Gastrocnemius medialis (tissue), 4 donors: ENCODE measurements at regions not wholly inside any gene's neighbourhood (a gene's known extent, or its start where the extent isn't known, plus 50 kb on each side); places are given as distances from the start of the nearest gene placed in this dataset.

Experiments
- ATAC-seq, 2 donors: fragments of 150-250 bp; one replicate each; pipeline ENCODE4 v1.9.1; 2016
- DNase-seq, 2 donors: peaks; one replicate each; pipeline ENCODE4 v3.0.0-alpha.2; 2019
- H3K27ac ChIP-seq, 4 donors: fragments of 200-600 bp; sonication (generic); 1 replicate in 1 of 4; 2 replicates in 3 of 4; pipeline ENCODE4 v1.5.1; 2016 to 2018; ENCODE audit warnings: mild to moderate bottlenecking in 2 of 4, moderate library complexity in 1 of 4
- H3K27me3 ChIP-seq, 3 donors: fragments of 200-600 bp; sonication (generic) in 2 of 3; 1 replicate in 1 of 3; 2 replicates in 2 of 3; pipeline versions ENCODE4 v1.5.1 to v1.6.0; 2016 to 2019; ENCODE audit warnings: mild to moderate bottlenecking in 1 of 3, moderate library complexity in 1 of 3
- H3K36me3 ChIP-seq, 2 donors: fragments of 200-600 bp; sonication (generic) in 1 of 2; one replicate each; pipeline ENCODE4 v1.5.1; 2017 to 2018
- H3K4me1 ChIP-seq, 2 donors: fragments of 200-600 bp; sonication (generic) in 1 of 2; one replicate each; pipeline ENCODE4 v1.5.1; 2016 to 2017; ENCODE audit warnings: mild to moderate bottlenecking in 2 of 2
- H3K4me3 ChIP-seq, 4 donors: fragments of 200-600 bp; sonication (generic) in 3 of 4; 1 replicate in 1 of 4; 2 replicates in 3 of 4; pipeline ENCODE4 v1.5.1; 2016 to 2019; ENCODE audit warnings: mild to moderate bottlenecking in 2 of 4
- H3K9me3 ChIP-seq, 3 donors: fragments of 200-600 bp; sonication (generic) in 2 of 3; 1 replicate in 1 of 3; 2 replicates in 2 of 3; pipeline ENCODE4 v1.5.1; 2016 to 2019
- CTCF ChIP-seq, 5 experiments: fragments of 450-650 bp in 3 of 5; fragments of 200-600 bp in 2 of 5; sonication (generic) in 2 of 5; IDR thresholded peaks in 4 of 5; conservative IDR thresholded peaks in 1 of 5; 1 replicate in 4 of 5; 2 replicates in 1 of 5; pipeline ENCODE4 v1.5.1; 2016 to 2019; ENCODE audit warnings: antibody characterized with exemption in 5 of 5, mild to moderate bottlenecking in 3 of 5, moderate library complexity in 3 of 5
- POLR2A ChIP-seq, 2 donors: fragments of 450-650 bp; IDR thresholded peaks; one replicate each; pipeline ENCODE4 v1.6.1; 2017; ENCODE audit warnings: antibody characterized with exemption in 2 of 2, mild to moderate bottlenecking in 2 of 2, moderate library complexity in 2 of 2
- in situ Hi-C, 4 donors: fragments of 200-750 bp; cut with MboI; loops; one replicate each; pipeline versions ENCODE4 v1.15.0 to v1.8.0; 2017; ENCODE audit warnings: low sequenced_read_pairs in 4 of 4
- intact Hi-C: fragments of 100-400 bp; cut with DNase I; formaldehyde crosslinking; loops from one replicate; pipeline ENCODE4 v1.15.1; 2023; ENCODE audit warnings: low total_unique reads

GRCh38 chrX:116292183-116292582 is 121.6 kb downstream of the AGTR2 start:
- DNase-seq (no peak), ATAC-seq (no peak)
- Histone ChIP-seq H3K27ac (no peak overlapping the region), H3K27me3 (no peaks in the 10 kb centered on the region), H3K4me1 (no peaks in the 10 kb centered on the region), H3K36me3 (no peaks in the 10 kb centered on the region), H3K9me3 (no peaks in the 10 kb centered on the region), H3K4me3 (no peak overlapping the region)
- intact Hi-C loops (no loop called here), in situ Hi-C loops (no loop called here)
- no peak for TF ChIP-seq CTCF (IDR thresholded peaks at IDR 0.05 in 4 of 5, conservative IDR thresholded peaks at IDR 0.05 in 1 of 5)
- TF ChIP-seq POLR2A (IDR thresholded peaks at IDR 0.05) = no peak

GRCh38 chrX:116298956-116299355 is 128.4 kb downstream of the AGTR2 start:
- Histone ChIP-seq H3K36me3 (no peaks in the 10 kb centered on the region), H3K4me3 (no peak overlapping the region), H3K27ac (no peak overlapping the region), H3K4me1 (no peaks in the 10 kb centered on the region), H3K27me3 (no peaks in the 10 kb centered on the region), H3K9me3 (no peaks in the 10 kb centered on the region)
- in situ Hi-C loops = no loop called here
- TF ChIP-seq CTCF (IDR thresholded peaks at IDR 0.05 in 4 of 5, conservative IDR thresholded peaks at IDR 0.05 in 1 of 5) (no peak), POLR2A (IDR thresholded peaks at IDR 0.05) (no peak)
- ATAC-seq = no peak
- intact Hi-C loops = no loop called here
- no peak for DNase-seq

- Histone ChIP-seq H3K4me3 (no peak overlapping the region), H3K27me3 (peaks cover 0 to 2% (median 0%) of the 10 kb centered on the region in 3 donors), H3K4me1 (no peaks in the 10 kb centered on the region), H3K36me3 (no peaks in the 10 kb centered on the region), H3K9me3 (no peaks in the 10 kb centered on the region), H3K27ac (no peak overlapping the region)
- TF ChIP-seq POLR2A (IDR thresholded peaks at IDR 0.05) (no peak), CTCF (IDR thresholded peaks at IDR 0.05 in 4 of 5, conservative IDR thresholded peaks at IDR 0.05 in 1 of 5) (no peak)
- in situ Hi-C loops (no loop called here), intact Hi-C loops (no loop called here)
- DNase-seq = no peak
- no peak for ATAC-seq
These were observed 130.2 kb upstream of the SLC6A14 start for GRCh38 chrX:116306218-116306617.

- no peak overlapping the region for H3K27ac ChIP-seq
- TF ChIP-seq CTCF (IDR thresholded peaks at IDR 0.05 in 4 of 5, conservative IDR thresholded peaks at IDR 0.05 in 1 of 5) = no peak
- H3K36me3 ChIP-seq = no peaks in the 10 kb centered on the region
- in situ Hi-C loops = no loop called here
- intact Hi-C loops = no loop called here
- no peaks in the 10 kb centered on the region for H3K9me3 ChIP-seq
- ATAC-seq (no peak), DNase-seq (no peak)
- H3K4me3 ChIP-seq = no peak overlapping the region
- H3K4me1 ChIP-seq = no peaks in the 10 kb centered on the region
- no peaks in the 10 kb centered on the region for H3K27me3 ChIP-seq
These were observed 119.0 kb upstream of the SLC6A14 start for GRCh38 chrX:116317409-116317808.

GRCh38 chrX:116318672-116319071 is 117.7 kb upstream of the SLC6A14 start:
- H3K27me3 ChIP-seq = no peaks in the 10 kb centered on the region
- H3K4me3 ChIP-seq = no peak overlapping the region
- intact Hi-C loops = no loop called here
- TF ChIP-seq CTCF (IDR thresholded peaks at IDR 0.05 in 4 of 5, conservative IDR thresholded peaks at IDR 0.05 in 1 of 5) (no peak), POLR2A (IDR thresholded peaks at IDR 0.05) (no peak)
- no peak overlapping the region for H3K27ac ChIP-seq
- DNase-seq = no peak
- H3K4me1 ChIP-seq = no peaks in the 10 kb centered on the region
- H3K9me3 ChIP-seq = no peaks in the 10 kb centered on the region
- in situ Hi-C loops = no loop called here
- H3K36me3 ChIP-seq = no peaks in the 10 kb centered on the region
- no peak for ATAC-seq
